SK-N-SH treated with all-trans-retinoic acid at 6 μM for 48 hours (cell line): ENCODE measurements at regions not wholly inside any gene's neighbourhood (a gene's known extent, or its start where the extent isn't known, plus 50 kb on each side); places are given as distances from the start of the nearest gene placed in this dataset.

Experiments used
- ATAC-seq: fragments of 200-7000 bp; cut with Tn5 transposase; 3 replicates; pipeline ENCODE4 v1.9.1; 2020; ENCODE audit warnings: mild to moderate bottlenecking, moderate library complexity
- ARNTL ChIP-seq: fragments of 450-650 bp; formaldehyde crosslinking; IDR thresholded peaks from 2 replicates; pipeline ENCODE4 v1.5.0; 2020; ENCODE audit warnings: low read depth, mild to moderate bottlenecking, moderate library complexity, borderline replicate concordance
- BACH2 ChIP-seq: fragments of 250-450 bp; sonication (Bioruptor Pico); IDR thresholded peaks from 2 replicates; pipeline ENCODE4 v1.9.0; 2021; ENCODE audit warnings: mild to moderate bottlenecking, borderline replicate concordance
- CREB5 ChIP-seq: fragments of 250-450 bp; sonication (Bioruptor Pico); IDR thresholded peaks from 2 replicates; pipeline ENCODE4 v1.5.1; 2020; ENCODE audit warnings: low read depth, mild to moderate bottlenecking, moderate library complexity
- CSDC2 ChIP-seq: fragments of 250-450 bp; sonication (Bioruptor Pico); IDR thresholded peaks from 2 replicates; pipeline ENCODE4 v1.5.0; 2020; ENCODE audit warnings: mild to moderate bottlenecking, moderate library complexity
- CSRNP3 ChIP-seq: fragments of 250-450 bp; sonication (Bioruptor Pico); IDR thresholded peaks from 2 replicates; pipeline ENCODE4 v1.5.1; 2021; ENCODE audit warnings: mild to moderate bottlenecking, moderate library complexity
- ESRRG ChIP-seq: fragments of 250-450 bp; sonication (Bioruptor Pico); IDR thresholded peaks from 2 replicates; pipeline ENCODE4 v1.6.1; 2021; ENCODE audit warnings: mild to moderate bottlenecking
- GLIS3 ChIP-seq: fragments of 250-450 bp; sonication (Bioruptor Pico); IDR thresholded peaks from 2 replicates; pipeline ENCODE4 v1.5.0; 2020; ENCODE audit warnings: mild to moderate bottlenecking, moderate library complexity
- ISL1 ChIP-seq: fragments of 250-450 bp; sonication (Bioruptor Pico); IDR thresholded peaks from 2 replicates; pipeline ENCODE4 v2.1.2; 2022; ENCODE audit warnings: mild to moderate bottlenecking, moderate library complexity
- OSR1 ChIP-seq: fragments of 250-450 bp; sonication (Bioruptor Pico); IDR thresholded peaks from 2 replicates; pipeline ENCODE4 v1.8.0; 2022; ENCODE audit warnings: moderate library complexity, mild to moderate bottlenecking, inconsistent platforms
- PATZ1 ChIP-seq: fragments of 250-450 bp; sonication (Bioruptor Pico); IDR thresholded peaks from 2 replicates; pipeline ENCODE4 v1.8.0; 2020; ENCODE audit warnings: mild to moderate bottlenecking, moderate library complexity, borderline replicate concordance
- RARB ChIP-seq: fragments of 250-450 bp; sonication (Bioruptor Pico); IDR thresholded peaks from 2 replicates; pipeline ENCODE4 v1.8.0; 2021; ENCODE audit warnings: mild to moderate bottlenecking, moderate library complexity
- SNAI2 ChIP-seq: fragments of 250-450 bp; sonication (Bioruptor Pico); IDR thresholded peaks from 2 replicates; pipeline ENCODE4 v1.5.0; 2020; ENCODE audit warnings: mild to moderate bottlenecking, moderate library complexity
- TCF4 ChIP-seq: fragments of 250-450 bp; sonication (Bioruptor Pico); IDR thresholded peaks from 2 replicates; pipeline ENCODE4 v1.8.0; 2021; ENCODE audit warnings: mild to moderate bottlenecking, moderate library complexity, borderline replicate concordance
- TOX ChIP-seq: fragments of 250-450 bp; sonication (Bioruptor Pico); IDR thresholded peaks from 2 replicates; pipeline ENCODE4 v1.8.0; 2021; ENCODE audit warnings: mild to moderate bottlenecking, moderate library complexity, borderline replicate concordance
- TSHZ2 ChIP-seq: fragments of 250-450 bp; sonication (Bioruptor Pico); IDR thresholded peaks from 2 replicates; pipeline ENCODE4 v1.5.0; 2020; ENCODE audit warnings: mild to moderate bottlenecking, moderate library complexity
- ZC3H10 ChIP-seq: fragments of 250-450 bp; sonication (Bioruptor Pico); IDR thresholded peaks from 2 replicates; pipeline ENCODE4 v1.5.1; 2021; ENCODE audit warnings: mild to moderate bottlenecking, moderate library complexity
- ZFP3 ChIP-seq: fragments of 250-450 bp; sonication (Bioruptor Pico); IDR thresholded peaks from 2 replicates; pipeline ENCODE4 v1.5.0; 2020; ENCODE audit warnings: mild to moderate bottlenecking, moderate library complexity
- ZFP30 ChIP-seq: fragments of 450-650 bp; formaldehyde crosslinking; IDR thresholded peaks from 2 replicates; pipeline ENCODE4 v1.5.0; 2022; ENCODE audit warnings: mild to moderate bottlenecking, moderate library complexity
- ZNF565 ChIP-seq: fragments of 450-650 bp; formaldehyde crosslinking; conservative IDR thresholded peaks from 2 replicates; pipeline ENCODE4 v1.5.0; 2020; ENCODE audit warnings: low read depth, mild to moderate bottlenecking, moderate library complexity
- ZNF70 ChIP-seq: fragments of 450-650 bp; formaldehyde crosslinking; IDR thresholded peaks from 2 replicates; pipeline ENCODE4 v1.5.0; 2020; ENCODE audit warnings: mild to moderate bottlenecking, moderate library complexity
- ZNF8 ChIP-seq: fragments of 450-650 bp; formaldehyde crosslinking; IDR thresholded peaks from 2 replicates; pipeline ENCODE4 v1.5.0; 2020; ENCODE audit warnings: mild to moderate bottlenecking, moderate library complexity

- ATAC-seq: no peak
- TF ChIP-seq ZFP3 (CRISPR knock-in tag) (no peak), CREB5 (no peak), ZC3H10 (no peak), BACH2 (CRISPR knock-in tag) (no peak), ARNTL (CRISPR knock-in tag) (no peak), ZNF70 (no peak), PATZ1 (CRISPR knock-in tag) (no peak)
These were observed 170.0 kb downstream of the ACKR3 start for GRCh38 chr2:236739663-236740062.

GRCh38 chr2:236740506-236740905 lies 170.9 kb downstream of the ACKR3 start:
- no peak for ATAC-seq
- TF ChIP-seq PATZ1 (CRISPR knock-in tag) (no peak), CSDC2 (CRISPR knock-in tag) (no peak), BACH2 (CRISPR knock-in tag) (no peak), ESRRG (CRISPR knock-in tag) (no peak), CSRNP3 (CRISPR knock-in tag) (no peak), ZNF70 (no peak), ZNF8 (CRISPR knock-in tag) (no peak), ZFP30 (CRISPR knock-in tag) (no peak), ZNF565 (CRISPR knock-in tag) (no peak), ISL1 (CRISPR knock-in tag) (no peak), SNAI2 (CRISPR knock-in tag) (no peak), ZC3H10 (no peak), ZFP3 (CRISPR knock-in tag) (no peak), TSHZ2 (no peak), OSR1 (CRISPR knock-in tag) (no peak)

- no peak for TF ChIP-seq ESRRG (CRISPR knock-in tag)
- TF ChIP-seq TOX (CRISPR knock-in tag): no peak
- TF ChIP-seq ZC3H10: no peak
- TF ChIP-seq CSDC2 (CRISPR knock-in tag): no peak
- no peak for TF ChIP-seq OSR1 (CRISPR knock-in tag)
- no peak for TF ChIP-seq ZFP30 (CRISPR knock-in tag)
- TF ChIP-seq TCF4: no peak
- TF ChIP-seq GLIS3 (CRISPR knock-in tag): no peak
- TF ChIP-seq CSRNP3 (CRISPR knock-in tag): no peak
- no peak for TF ChIP-seq ZNF70
- TF ChIP-seq PATZ1 (CRISPR knock-in tag): no peak
- no peak for TF ChIP-seq ISL1 (CRISPR knock-in tag)
- no peak for TF ChIP-seq ZNF8 (CRISPR knock-in tag)
- no peak for TF ChIP-seq SNAI2 (CRISPR knock-in tag)
- TF ChIP-seq RARB: no peak
- peak; percentile 62 for ATAC-seq
These were observed 173.7 kb downstream of the ACKR3 start for GRCh38 chr2:236743039-236743920.
